ENCODE measurements at regions not wholly inside any gene's neighbourhood (a gene's known extent, or its start where the extent isn't known, plus 50 kb on each side); places are given as distances from the start of the nearest gene placed in this dataset.

- no peak for FAIRE-seq
These were observed 416.8 kb downstream of the LRFN5 start for GRCh38 chr14:42023452-42023851.

GRCh38 chr14:42014301-42014700 lies 407.6 kb downstream of the LRFN5 start:
- FAIRE-seq = no peak

DNA sequence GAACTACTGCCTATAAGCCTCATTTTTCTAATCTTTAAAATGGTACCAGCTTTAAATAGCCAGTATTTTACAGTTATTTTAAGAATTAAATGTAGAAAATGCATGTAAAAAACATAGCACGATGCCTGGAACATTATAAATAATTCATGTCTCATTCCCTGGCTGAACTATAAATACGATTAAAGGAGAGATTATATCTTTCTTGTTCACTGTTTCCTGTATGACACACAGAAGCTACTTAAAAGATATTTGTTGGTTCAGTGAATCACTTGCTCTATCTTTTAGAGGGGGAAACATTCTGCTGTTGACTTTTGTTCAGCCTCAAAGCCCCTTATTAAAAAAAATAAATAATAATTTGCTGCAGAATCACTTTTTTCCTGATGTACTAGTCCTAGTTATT lies 406.9 kb downstream of the LRFN5 start:
- no peak for FAIRE-seq

DNA sequence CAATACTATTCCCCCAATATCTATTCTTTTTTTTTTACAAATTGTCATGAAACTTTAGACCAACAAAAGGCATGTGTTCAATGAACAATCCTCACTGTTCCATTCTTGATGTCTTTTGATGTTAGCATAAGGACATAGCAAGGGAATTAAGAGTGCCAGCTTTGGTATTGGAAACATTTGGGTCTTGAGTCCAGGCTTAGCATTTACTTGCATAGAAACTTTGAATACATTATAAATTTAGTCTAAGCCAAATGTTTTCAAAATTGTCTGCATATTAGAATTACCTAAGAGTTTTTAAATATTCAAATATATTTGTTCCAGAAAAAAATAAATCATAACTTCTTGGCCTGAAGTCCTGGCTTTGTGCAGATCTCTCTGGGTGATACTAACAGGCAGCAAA lies 406.5 kb downstream of the LRFN5 start:
- no peak for FAIRE-seq

- no peak for FAIRE-seq
These were observed 404.5 kb downstream of the LRFN5 start for GRCh38 chr14:42011221-42011620.

- no peak for FAIRE-seq
These were observed 397.6 kb downstream of the LRFN5 start for GRCh38 chr14:42004321-42004720.

- no peak for FAIRE-seq
These were observed 395.5 kb downstream of the LRFN5 start for GRCh38 chr14:42002141-42002540.

DNA sequence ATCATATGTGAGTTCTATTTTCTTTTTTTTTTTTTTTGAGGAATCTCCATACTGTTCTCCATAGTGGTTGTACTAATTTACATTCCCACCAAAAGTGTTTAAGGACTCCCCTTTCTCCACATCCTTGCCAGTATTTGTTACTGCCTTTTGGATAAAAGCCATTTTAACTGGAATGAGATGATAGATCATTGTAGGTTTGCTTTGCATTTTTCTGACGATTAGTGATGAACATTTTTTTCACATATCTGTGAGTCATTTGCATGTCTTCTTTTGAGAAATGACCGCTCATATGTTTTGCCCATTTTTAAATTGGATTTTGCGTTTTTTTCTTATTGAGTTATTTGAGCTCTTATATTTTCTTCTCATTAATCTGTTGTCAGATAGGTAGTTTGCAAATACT lies 394.8 kb downstream of the LRFN5 start:
- FAIRE-seq = no peak

GRCh38 chr14:42000450-42000849 lies 393.8 kb downstream of the LRFN5 start:
- no peak for FAIRE-seq

- no peak for FAIRE-seq
These were observed 387.0 kb downstream of the LRFN5 start for GRCh38 chr14:41993687-41994086.

DNA sequence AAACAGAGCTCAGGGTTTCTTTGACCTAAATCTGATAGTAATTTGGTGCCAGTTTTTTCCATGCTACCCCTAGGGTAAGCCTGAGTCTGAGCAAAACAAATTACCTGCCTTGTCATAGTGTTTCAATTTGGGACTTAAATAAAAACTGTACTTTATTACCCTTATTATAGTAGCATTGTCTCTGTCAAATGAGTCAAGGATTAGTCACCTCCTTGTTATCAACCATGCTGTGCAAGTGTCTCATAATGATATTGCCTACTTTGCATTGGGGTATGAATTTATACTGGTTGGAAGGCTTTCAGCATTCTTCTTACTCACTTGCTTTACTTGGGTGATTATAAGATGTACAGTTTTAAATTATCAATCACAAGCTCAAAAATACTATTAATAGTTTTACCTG lies 380.0 kb downstream of the LRFN5 start:
- FAIRE-seq = no peak

DNA sequence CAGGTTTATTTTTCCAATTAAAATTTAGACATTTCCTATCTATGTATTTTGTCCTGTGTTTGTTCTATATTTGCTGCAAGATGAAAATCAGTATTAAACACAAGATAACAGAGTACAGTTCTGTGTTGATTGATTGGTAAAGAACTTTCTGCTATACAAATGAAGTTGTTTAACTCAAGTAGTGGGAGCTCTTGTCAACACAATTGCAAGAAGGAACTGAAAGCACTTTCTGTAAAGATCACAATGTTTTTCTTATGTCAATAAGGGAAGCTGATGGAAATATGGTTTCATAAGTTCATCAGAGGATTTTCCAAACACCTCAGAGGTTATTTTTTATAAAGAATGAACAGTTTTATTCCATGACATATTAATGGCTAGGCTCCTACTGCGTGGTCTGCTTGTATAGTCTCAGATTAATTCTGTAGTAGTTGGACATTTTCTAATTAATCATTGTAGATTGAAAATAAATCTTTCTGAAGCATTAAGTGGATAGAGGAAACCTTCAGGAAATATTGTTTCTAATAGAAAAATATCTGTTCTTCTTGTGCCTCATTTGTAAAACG lies 379.5 kb downstream of the LRFN5 start:
- no peak for FAIRE-seq

GRCh38 chr14:41973178-41973577 lies 366.5 kb downstream of the LRFN5 start:
- no peak for FAIRE-seq

DNA sequence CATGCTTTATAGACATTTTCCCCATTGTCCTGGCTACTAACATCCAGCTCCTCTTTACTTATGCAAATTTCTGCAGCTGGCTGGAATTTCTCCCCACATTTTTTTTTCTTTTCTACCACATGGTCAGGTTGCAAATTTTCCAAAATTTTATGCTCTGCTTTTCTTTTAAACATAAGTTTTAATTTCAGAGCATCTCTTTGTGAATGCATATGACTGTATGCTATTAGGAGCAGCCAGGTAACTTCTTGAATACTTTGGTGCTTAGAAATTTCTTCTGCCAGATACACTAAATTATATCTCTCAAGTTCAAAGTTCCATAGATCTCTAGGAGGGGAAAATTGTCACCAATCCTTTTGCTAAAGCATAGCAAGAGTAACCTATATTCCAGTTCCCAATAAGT lies 365.9 kb downstream of the LRFN5 start:
- no peak for FAIRE-seq

DNA sequence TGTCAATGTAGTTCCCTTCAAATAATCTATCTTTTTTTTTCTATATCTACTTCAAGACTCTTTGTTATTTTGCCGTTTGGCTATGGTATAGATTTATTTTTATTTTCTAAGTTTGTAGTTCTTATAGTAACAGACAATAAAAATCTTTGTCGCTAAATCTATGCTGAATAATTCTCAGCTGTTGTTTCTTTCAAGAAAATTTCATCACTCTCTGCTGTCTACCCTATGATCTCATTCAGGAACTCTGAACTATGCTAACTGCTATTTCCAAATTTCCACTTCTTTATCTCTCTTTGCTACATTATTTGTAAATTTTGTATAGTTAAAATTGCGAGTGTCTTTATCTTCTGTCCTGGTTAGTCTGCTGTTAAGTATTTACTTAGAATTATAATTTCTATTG lies 353.6 kb downstream of the LRFN5 start:
- no peak for FAIRE-seq

DNA sequence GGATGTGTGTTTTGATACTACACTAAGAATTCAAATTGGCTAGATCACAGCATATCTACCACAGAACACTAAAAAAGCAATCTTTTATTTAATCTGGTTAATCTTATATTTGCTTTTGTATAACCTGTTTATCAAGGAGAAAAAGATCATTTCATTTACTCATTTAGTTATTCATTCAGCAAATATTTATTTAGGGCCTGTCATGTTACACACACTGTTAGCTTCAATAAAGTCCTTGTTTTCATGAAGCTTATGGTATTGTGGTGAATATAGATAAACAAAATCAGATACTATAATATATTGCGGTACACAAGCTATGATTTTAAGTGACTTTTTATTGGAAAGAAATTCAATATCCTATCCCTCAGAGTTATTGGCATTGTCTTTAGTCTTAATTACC lies 350.8 kb downstream of the LRFN5 start:
- no peak for FAIRE-seq

Data from islet of Langerhans (tissue), 1 donor.